K562 (cell line): ENCODE measurements at regions not wholly inside any gene's neighbourhood (a gene's known extent, or its start where the extent isn't known, plus 50 kb on each side); places are given as distances from the start of the nearest gene placed in this dataset.
A peak's percentile ranks its signal among the peaks of the same experiment; 100 is the strongest.

ENCODE experiments used
- ATAC-seq: fragments of 200-7000 bp; cut with Tn5 transposase; 3 replicates; pipeline ENCODE4 v1.9.1; 2020; ENCODE audit warnings: moderate library complexity
- BruUV-seq: library from RNA; stranded (reverse); fragments of 400-500 nt; replicated peaks from 2 replicates; lab custom pipeline; 2021; lab: Mats Ljungman, UMichigan
- CTCF ChIA-PET: fragments of 300-600 bp; formaldehyde crosslinking; extraction: SDS; loops from one replicate; lab custom pipeline; 2021; ENCODE audit warnings: low intra/inter-chr PET ratio; lab: Yijun Ruan, JAX
- POLR2A ChIA-PET: fragments of 300-600, 350-650 bp; sonication (Branson Sonifier 250); formaldehyde crosslinking; extraction: SDS; loops from one replicate; lab custom pipeline; 2021; ENCODE audit warnings: antibody characterized with exemption, inconsistent platforms; lab: Yijun Ruan, JAX
- DNase-seq, 4 experiments: peaks; one replicate each; pipeline versions ENCODE4 v3.0.0 to v3.0.0-alpha.2; 2011 to 2018; ENCODE audit warnings: low spot score in 3 of 4, mixed read lengths in 3 of 4; ENCODE audit errors: extremely low read depth in 1 of 4
- FAIRE-seq: peaks from 2 replicates; lab custom pipeline; 2011; peaks lifted over from hg19 to GRCh38; lab: Jason Lieb, UNC
- H2AFZ ChIP-seq: 2 replicates; pipeline ENCODE4 v1.6.0; 2011; ENCODE audit warnings: low read depth, low read length, control low read depth, inconsistent platforms
- H3K27ac ChIP-seq: fragments of 200-600 bp; 3 replicates; pipeline ENCODE4 v1.8.0; 2011; ENCODE audit warnings: low read depth, mild to moderate bottlenecking, control low read depth, inconsistent platforms, low read length, moderate library complexity, mixed read lengths; ENCODE audit errors: extremely low read depth
- H3K27me3 ChIP-seq, 2 experiments: fragments of 300-600 bp in 1 of 2; 2 replicates in 1 of 2; 3 replicates in 1 of 2; pipeline versions ENCODE4 v1.6.0 to v1.8.0; 2011; ENCODE audit warnings: inconsistent platforms in 2 of 2, low read length in 2 of 2, mild to moderate bottlenecking in 1 of 2, mixed read lengths in 1 of 2, moderate library complexity in 1 of 2; ENCODE audit not compliant: control insufficient read depth in 2 of 2, insufficient read depth in 2 of 2
- H3K36me3 ChIP-seq: fragments of 300-600 bp; 3 replicates; pipeline ENCODE4 v1.8.0; 2011; ENCODE audit warnings: mild to moderate bottlenecking, low read length, inconsistent platforms; ENCODE audit not compliant: control insufficient read depth, insufficient read depth
- H3K4me1 ChIP-seq, 2 experiments: fragments of 200-600 bp in 1 of 2; replicated peaks in 1 of 2; 2 replicates in 1 of 2; 3 replicates in 1 of 2; pipeline versions ENCODE4 v1.5.1 to v1.8.0; 2011; ENCODE audit warnings: inconsistent platforms in 2 of 2, low read length in 2 of 2, mild to moderate bottlenecking in 1 of 2, mixed read lengths in 1 of 2, moderate library complexity in 1 of 2; ENCODE audit not compliant: control insufficient read depth in 2 of 2, insufficient read depth in 2 of 2
- H3K4me2 ChIP-seq: 2 replicates; pipeline ENCODE4 v1.6.1; 2011; ENCODE audit warnings: low read length, control low read depth, inconsistent platforms, mixed read lengths; ENCODE audit not compliant: insufficient read depth
- H3K4me3 ChIP-seq: fragments of 200-600 bp; sonication (generic), shearing (Covaris generic); 2 replicates; pipeline ENCODE4 v1.5.1; 2016; ENCODE audit warnings: control low read depth, inconsistent platforms
- H3K79me2 ChIP-seq: fragments of 200-600 bp; 3 replicates; pipeline ENCODE4 v1.8.0; 2011; ENCODE audit warnings: low read length, inconsistent platforms; ENCODE audit not compliant: control insufficient read depth, insufficient read depth
- H3K9ac ChIP-seq, 2 experiments: 2 replicates each; pipeline versions ENCODE4 v1.6.0 to v1.6.1; 2011; ENCODE audit warnings: low read depth in 2 of 2, low read length in 2 of 2, control low read depth in 1 of 2, inconsistent platforms in 1 of 2, mild to moderate bottlenecking in 1 of 2, mixed read lengths in 1 of 2; ENCODE audit not compliant: insufficient read depth in 1 of 2
- H3K9me1 ChIP-seq: one replicate; pipeline ENCODE4 v1.6.0; 2011; ENCODE audit warnings: inconsistent platforms, mild to moderate bottlenecking, low read length, moderate library complexity; ENCODE audit not compliant: control insufficient read depth, insufficient read depth
- H3K9me3 ChIP-seq: replicated peaks from 2 replicates; pipeline ENCODE4 v1.5.1; 2011; ENCODE audit warnings: low read depth, low read length, inconsistent platforms; ENCODE audit not compliant: control insufficient read depth, insufficient read depth
- H4K20me1 ChIP-seq: replicated peaks from 2 replicates; pipeline ENCODE4 v1.6.1; 2011; ENCODE audit warnings: low read length, inconsistent platforms, mixed read lengths; ENCODE audit not compliant: control insufficient read depth, insufficient read depth
- CREM ChIP-seq: IDR thresholded peaks from 2 replicates; pipeline ENCODE4 v1.6.1; 2014; ENCODE audit warnings: antibody characterized with exemption, low read depth
- LEF1 ChIP-seq: fragments of 450-650 bp; IDR thresholded peaks from 2 replicates; pipeline ENCODE4 v1.6.1; 2016; ENCODE audit warnings: mild to moderate bottlenecking
- NFIC ChIP-seq: fragments of 450-650 bp; IDR thresholded peaks from 2 replicates; pipeline ENCODE4 v1.6.1; 2017; ENCODE audit warnings: mild to moderate bottlenecking, inconsistent platforms
- RBM14 ChIP-seq: fragments of 200-400 bp; formaldehyde crosslinking; IDR thresholded peaks from 2 replicates; pipeline ENCODE4 v1.6.1; 2018; ENCODE audit warnings: low read depth, mild to moderate bottlenecking, low read length, moderate library complexity, borderline replicate concordance; ENCODE audit not compliant: insufficient read depth
- WGBS: fragments of 100-300 bp; shearing (Covaris generic); methylation state at CpG from one replicate; pipeline ENCODE4 v1.1.6; 2016; ENCODE audit warnings: low coverage, mixed read lengths; ENCODE audit not compliant: insufficient coverage; ENCODE audit errors: missing lambda C conversion rate; 5-methylcytosine and 5-hydroxymethylcytosine counted together
- in situ Hi-C: fragments of 300-500 bp; cut with MboI; formaldehyde crosslinking; loops from 4 replicates; pipeline ENCODE4 v1.15.0; 2018; ENCODE audit warnings: inconsistent platforms, mixed read lengths
- intact Hi-C: fragments of 100-400 bp; cut with micrococcal nuclease; formaldehyde crosslinking; loops from 2 replicates; pipeline ENCODE4 v1.14.2; 2022
- TF ChIP-seq, protein P1 (sequence below), 3 experiments: fragments of 200-800 bp in 1 of 3; fragments of 250-450 bp in 1 of 3; fragments of 450-650 bp in 1 of 3; sonication (Bioruptor Pico) in 1 of 3; sonication (Bioruptor generic) in 1 of 3; formaldehyde crosslinking in 1 of 3; IDR thresholded peaks; 2 replicates each; pipeline versions ENCODE4 v1.6.1 to v1.8.0; 2016 to 2022; ENCODE audit warnings: mild to moderate bottlenecking in 2 of 3, missing genetic modification characterization in 2 of 3, missing compliant biosample characterization in 1 of 3, moderate library complexity in 1 of 3
- TF ChIP-seq, protein P2 (sequence below): fragments of 450-650 bp; IDR thresholded peaks from 2 replicates; pipeline ENCODE4 v1.6.1; 2016; ENCODE audit warnings: mild to moderate bottlenecking, moderate library complexity

DNA sequence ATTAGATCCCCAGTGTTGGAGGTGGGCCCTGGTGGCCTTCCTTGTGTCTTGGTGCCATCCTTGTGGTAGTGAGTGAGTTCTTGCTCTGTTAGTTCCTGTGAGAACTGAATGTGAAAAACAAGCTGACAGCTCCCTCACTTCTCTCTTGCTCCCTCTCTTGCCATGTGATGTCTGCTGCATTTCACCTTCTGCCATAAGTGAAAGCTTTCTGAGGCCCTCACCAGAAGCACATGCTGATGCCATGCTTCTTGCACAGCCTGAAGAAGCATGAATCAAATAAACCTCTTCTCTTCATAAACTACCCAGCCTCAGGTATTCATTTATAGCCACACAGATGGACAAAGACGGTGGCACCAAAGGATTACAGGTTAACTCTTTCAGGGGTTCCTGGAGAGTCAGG, 166.1 kb upstream of the ETV3 start:
- no peak overlapping the region for H3K4me2 ChIP-seq
- H3K9ac ChIP-seq = no peak overlapping the region
- no peaks in the 10 kb centered on the region for H3K9me3 ChIP-seq
- H3K27ac ChIP-seq = no peak overlapping the region
- FAIRE-seq = no peak
- intact Hi-C loops = no loop called here
- peak overlapping the region; percentile 82 for H2AFZ ChIP-seq
- H3K36me3 ChIP-seq = no peaks in the 10 kb centered on the region
- no peaks in the 10 kb centered on the region for H3K27me3 ChIP-seq
- CTCF ChIA-PET = no interaction called here
- H3K4me3 ChIP-seq = no peak overlapping the region
- 29% methylated on average over 1 of the region's 1 CpG for WGBS
- DNase-seq = no peak
- in situ Hi-C loops = no loop called here
- no peaks in the 10 kb centered on the region for H3K9me1 ChIP-seq
- no TSS peak for BruUV-seq
- POLR2A ChIA-PET = interaction anchor here (0.9 kb wide), 1 partner anchor 24 kb away, joined by 4 read pairs; no protein-coding TSS in a partner anchor
- H4K20me1 ChIP-seq = no peaks in the 10 kb centered on the region
- peaks cover 0 to 18% of the 10 kb centered on the region in 2 experiments; a peak in 4 of 5 replicates for H3K4me1 ChIP-seq
- no peaks in the 10 kb centered on the region for H3K79me2 ChIP-seq
- ATAC-seq = peak; percentile 18; the same call in 1 of the 3 replicates
- TF ChIP-seq CREM = no peak
- TF ChIP-seq, protein P1, sequence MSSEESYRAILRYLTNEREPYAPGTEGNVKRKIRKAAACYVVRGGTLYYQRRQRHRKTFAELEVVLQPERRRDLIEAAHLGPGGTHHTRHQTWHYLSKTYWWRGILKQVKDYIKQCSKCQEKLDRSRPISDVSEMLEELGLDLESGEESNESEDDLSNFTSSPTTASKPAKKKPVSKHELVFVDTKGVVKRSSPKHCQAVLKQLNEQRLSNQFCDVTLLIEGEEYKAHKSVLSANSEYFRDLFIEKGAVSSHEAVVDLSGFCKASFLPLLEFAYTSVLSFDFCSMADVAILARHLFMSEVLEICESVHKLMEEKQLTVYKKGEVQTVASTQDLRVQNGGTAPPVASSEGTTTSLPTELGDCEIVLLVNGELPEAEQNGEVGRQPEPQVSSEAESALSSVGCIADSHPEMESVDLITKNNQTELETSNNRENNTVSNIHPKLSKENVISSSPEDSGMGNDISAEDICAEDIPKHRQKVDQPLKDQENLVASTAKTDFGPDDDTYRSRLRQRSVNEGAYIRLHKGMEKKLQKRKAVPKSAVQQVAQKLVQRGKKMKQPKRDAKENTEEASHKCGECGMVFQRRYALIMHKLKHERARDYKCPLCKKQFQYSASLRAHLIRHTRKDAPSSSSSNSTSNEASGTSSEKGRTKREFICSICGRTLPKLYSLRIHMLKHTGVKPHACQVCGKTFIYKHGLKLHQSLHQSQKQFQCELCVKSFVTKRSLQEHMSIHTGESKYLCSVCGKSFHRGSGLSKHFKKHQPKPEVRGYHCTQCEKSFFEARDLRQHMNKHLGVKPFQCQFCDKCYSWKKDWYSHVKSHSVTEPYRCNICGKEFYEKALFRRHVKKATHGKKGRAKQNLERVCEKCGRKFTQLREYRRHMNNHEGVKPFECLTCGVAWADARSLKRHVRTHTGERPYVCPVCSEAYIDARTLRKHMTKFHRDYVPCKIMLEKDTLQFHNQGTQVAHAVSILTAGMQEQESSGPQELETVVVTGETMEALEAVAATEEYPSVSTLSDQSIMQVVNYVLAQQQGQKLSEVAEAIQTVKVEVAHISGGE (CRISPR knock-in tag; IDR thresholded peaks at IDR 0.05) = 0 out of 6 replicates have a peak, but pooled peaks of 1 of the 3 experiments have one; percentile 32
- TF ChIP-seq, protein P2, sequence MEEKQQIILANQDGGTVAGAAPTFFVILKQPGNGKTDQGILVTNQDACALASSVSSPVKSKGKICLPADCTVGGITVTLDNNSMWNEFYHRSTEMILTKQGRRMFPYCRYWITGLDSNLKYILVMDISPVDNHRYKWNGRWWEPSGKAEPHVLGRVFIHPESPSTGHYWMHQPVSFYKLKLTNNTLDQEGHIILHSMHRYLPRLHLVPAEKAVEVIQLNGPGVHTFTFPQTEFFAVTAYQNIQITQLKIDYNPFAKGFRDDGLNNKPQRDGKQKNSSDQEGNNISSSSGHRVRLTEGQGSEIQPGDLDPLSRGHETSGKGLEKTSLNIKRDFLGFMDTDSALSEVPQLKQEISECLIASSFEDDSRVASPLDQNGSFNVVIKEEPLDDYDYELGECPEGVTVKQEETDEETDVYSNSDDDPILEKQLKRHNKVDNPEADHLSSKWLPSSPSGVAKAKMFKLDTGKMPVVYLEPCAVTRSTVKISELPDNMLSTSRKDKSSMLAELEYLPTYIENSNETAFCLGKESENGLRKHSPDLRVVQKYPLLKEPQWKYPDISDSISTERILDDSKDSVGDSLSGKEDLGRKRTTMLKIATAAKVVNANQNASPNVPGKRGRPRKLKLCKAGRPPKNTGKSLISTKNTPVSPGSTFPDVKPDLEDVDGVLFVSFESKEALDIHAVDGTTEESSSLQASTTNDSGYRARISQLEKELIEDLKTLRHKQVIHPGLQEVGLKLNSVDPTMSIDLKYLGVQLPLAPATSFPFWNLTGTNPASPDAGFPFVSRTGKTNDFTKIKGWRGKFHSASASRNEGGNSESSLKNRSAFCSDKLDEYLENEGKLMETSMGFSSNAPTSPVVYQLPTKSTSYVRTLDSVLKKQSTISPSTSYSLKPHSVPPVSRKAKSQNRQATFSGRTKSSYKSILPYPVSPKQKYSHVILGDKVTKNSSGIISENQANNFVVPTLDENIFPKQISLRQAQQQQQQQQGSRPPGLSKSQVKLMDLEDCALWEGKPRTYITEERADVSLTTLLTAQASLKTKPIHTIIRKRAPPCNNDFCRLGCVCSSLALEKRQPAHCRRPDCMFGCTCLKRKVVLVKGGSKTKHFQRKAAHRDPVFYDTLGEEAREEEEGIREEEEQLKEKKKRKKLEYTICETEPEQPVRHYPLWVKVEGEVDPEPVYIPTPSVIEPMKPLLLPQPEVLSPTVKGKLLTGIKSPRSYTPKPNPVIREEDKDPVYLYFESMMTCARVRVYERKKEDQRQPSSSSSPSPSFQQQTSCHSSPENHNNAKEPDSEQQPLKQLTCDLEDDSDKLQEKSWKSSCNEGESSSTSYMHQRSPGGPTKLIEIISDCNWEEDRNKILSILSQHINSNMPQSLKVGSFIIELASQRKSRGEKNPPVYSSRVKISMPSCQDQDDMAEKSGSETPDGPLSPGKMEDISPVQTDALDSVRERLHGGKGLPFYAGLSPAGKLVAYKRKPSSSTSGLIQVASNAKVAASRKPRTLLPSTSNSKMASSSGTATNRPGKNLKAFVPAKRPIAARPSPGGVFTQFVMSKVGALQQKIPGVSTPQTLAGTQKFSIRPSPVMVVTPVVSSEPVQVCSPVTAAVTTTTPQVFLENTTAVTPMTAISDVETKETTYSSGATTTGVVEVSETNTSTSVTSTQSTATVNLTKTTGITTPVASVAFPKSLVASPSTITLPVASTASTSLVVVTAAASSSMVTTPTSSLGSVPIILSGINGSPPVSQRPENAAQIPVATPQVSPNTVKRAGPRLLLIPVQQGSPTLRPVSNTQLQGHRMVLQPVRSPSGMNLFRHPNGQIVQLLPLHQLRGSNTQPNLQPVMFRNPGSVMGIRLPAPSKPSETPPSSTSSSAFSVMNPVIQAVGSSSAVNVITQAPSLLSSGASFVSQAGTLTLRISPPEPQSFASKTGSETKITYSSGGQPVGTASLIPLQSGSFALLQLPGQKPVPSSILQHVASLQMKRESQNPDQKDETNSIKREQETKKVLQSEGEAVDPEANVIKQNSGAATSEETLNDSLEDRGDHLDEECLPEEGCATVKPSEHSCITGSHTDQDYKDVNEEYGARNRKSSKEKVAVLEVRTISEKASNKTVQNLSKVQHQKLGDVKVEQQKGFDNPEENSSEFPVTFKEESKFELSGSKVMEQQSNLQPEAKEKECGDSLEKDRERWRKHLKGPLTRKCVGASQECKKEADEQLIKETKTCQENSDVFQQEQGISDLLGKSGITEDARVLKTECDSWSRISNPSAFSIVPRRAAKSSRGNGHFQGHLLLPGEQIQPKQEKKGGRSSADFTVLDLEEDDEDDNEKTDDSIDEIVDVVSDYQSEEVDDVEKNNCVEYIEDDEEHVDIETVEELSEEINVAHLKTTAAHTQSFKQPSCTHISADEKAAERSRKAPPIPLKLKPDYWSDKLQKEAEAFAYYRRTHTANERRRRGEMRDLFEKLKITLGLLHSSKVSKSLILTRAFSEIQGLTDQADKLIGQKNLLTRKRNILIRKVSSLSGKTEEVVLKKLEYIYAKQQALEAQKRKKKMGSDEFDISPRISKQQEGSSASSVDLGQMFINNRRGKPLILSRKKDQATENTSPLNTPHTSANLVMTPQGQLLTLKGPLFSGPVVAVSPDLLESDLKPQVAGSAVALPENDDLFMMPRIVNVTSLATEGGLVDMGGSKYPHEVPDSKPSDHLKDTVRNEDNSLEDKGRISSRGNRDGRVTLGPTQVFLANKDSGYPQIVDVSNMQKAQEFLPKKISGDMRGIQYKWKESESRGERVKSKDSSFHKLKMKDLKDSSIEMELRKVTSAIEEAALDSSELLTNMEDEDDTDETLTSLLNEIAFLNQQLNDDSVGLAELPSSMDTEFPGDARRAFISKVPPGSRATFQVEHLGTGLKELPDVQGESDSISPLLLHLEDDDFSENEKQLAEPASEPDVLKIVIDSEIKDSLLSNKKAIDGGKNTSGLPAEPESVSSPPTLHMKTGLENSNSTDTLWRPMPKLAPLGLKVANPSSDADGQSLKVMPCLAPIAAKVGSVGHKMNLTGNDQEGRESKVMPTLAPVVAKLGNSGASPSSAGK = peak; percentile 66
- TF ChIP-seq RBM14 = no peak
- TF ChIP-seq LEF1 = no peak
- peak; percentile 13; the same call in 1 of the 2 replicates for TF ChIP-seq NFIC
